H1 (cell line): ENCODE measurements at regions not wholly inside any gene's neighbourhood (a gene's known extent, or its start where the extent isn't known, plus 50 kb on each side); places are given as distances from the start of the nearest gene placed in this dataset.

ENCODE experiments used
- BCL11A ChIP-seq, 2 experiments: IDR thresholded peaks; one replicate each; pipeline ENCODE4 v1.6.1; 2011; ENCODE audit warnings: low read depth in 2 of 2, low read length in 2 of 2, mild to moderate bottlenecking in 2 of 2
- CTCF ChIP-seq, 3 experiments: IDR thresholded peaks; 1 replicate in 2 of 3; 2 replicates in 1 of 3; pipeline versions ENCODE4 v1.5.1 to v1.6.1; 2011; ENCODE audit warnings: low read length in 3 of 3, mild to moderate bottlenecking in 3 of 3, inconsistent platforms in 2 of 3, low read depth in 1 of 3, moderate library complexity in 1 of 3; ENCODE audit not compliant: insufficient read depth in 1 of 3; ENCODE audit errors: control extremely low read depth in 1 of 3
- HDAC6 ChIP-seq: IDR thresholded peaks from one replicate; pipeline ENCODE4 v1.7.1; 2012; ENCODE audit warnings: low read depth, mild to moderate bottlenecking, inconsistent platforms, low read length, moderate library complexity
- YY1 ChIP-seq: IDR thresholded peaks from 2 replicates; pipeline ENCODE4 v1.6.1; 2011; ENCODE audit warnings: low read depth, mild to moderate bottlenecking, low read length

GRCh38 chr13:58619396-58620113 is 988.0 kb downstream of the PCDH17 start (continued):
- TF ChIP-seq CTCF (IDR thresholded peaks at IDR 0.05; ENCODE audit: control extremely low read depth in 1 of 3, insufficient read depth in 1 of 3, low read depth in 1 of 3, low read length in 3 of 3) (no peak), YY1 (no peak), HDAC6 (no peak), BCL11A (IDR thresholded peaks at IDR 0.05; ENCODE audit: low read depth in 2 of 2, low read length in 2 of 2) (no peak)
- TF ChIP-seq, all 59 proteins: peak for 0
